ENCODE measurements at regions not wholly inside any gene's neighbourhood (a gene's known extent, or its start where the extent isn't known, plus 50 kb on each side); places are given as distances from the start of the nearest gene placed in this dataset.
"Not testable (repeated sequence)": the region's sequence is repeated elsewhere in the genome, so short reads cannot be mapped to it uniquely, and the experiment has no call there.

DNA sequence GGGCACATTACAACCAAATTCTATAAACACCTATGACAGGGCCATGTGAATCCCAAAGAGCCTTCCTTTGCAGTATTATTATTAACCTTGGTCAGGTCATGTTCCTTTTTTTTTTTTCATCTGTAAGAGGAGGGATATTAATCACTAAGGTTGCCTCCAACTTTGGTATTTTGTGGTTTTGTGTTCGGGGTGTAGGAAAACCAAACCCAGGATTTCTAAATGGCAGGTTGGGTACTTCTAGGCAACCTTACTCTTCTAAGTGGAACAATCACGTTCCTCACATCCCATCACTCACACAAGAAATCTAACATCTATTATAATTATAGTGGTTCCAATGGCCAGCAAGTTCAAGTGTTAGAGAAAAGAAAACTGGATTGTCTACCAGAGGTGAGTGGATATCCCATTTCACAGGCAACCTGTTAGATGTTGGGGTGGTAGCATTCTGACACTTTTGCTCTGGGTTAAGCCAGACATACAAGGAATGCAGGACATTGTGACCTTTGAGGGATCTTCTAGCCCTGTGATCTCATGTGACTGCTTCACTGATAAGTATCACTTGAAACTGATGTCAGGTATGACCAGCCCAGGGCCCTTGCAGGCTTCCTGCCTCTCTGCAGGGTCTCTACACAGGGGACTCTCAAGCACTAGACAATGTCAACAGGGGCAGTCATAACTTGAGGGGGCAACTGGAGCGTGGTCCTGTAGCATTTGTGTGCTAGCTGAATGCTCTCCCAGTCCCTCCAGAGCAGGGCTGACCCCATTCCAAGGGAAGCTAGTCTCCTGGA, 126.2 kb upstream of the VLDLR start:
- no peak for DNase-seq

DNA sequence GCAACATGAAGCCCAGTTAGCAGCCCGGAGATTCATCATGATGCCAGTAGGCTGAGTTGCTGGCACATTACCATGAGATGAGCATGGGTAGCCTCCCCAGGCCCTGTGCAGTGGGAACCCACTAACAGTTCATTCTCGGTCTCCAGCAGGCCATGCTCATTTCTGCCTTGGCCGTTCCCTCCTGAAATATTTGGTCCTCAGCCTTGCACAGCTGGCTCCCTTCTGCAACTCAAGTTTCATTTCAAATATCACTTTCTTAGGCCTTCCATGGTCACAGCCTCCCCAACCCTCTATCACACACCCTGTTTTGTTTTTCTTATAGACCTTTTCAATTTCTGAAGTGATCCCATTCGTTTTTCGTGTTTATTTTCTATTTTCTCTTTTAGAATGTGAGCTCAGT, 125.4 kb upstream of the VLDLR start:
- DNase-seq: no peak

DNA sequence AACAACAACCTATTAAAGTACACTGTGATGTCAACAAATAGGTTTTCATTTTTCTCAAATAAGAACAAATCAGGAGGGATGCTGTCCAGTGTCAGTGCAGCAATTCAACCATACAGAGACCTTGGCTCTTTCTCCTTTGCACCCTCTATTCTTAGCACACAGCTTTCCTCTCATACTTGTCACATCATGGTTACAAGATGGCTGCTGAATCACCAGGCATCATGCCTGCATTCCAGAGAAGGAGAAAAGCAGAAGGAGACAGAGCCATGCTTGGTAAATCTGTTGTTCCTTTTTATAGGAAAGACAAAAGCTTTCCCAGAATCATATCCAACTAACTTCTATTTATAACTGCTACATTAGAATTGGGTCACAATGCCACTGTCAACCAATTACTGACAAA, 124.7 kb upstream of the VLDLR start:
- DNase-seq: no peak

DNA sequence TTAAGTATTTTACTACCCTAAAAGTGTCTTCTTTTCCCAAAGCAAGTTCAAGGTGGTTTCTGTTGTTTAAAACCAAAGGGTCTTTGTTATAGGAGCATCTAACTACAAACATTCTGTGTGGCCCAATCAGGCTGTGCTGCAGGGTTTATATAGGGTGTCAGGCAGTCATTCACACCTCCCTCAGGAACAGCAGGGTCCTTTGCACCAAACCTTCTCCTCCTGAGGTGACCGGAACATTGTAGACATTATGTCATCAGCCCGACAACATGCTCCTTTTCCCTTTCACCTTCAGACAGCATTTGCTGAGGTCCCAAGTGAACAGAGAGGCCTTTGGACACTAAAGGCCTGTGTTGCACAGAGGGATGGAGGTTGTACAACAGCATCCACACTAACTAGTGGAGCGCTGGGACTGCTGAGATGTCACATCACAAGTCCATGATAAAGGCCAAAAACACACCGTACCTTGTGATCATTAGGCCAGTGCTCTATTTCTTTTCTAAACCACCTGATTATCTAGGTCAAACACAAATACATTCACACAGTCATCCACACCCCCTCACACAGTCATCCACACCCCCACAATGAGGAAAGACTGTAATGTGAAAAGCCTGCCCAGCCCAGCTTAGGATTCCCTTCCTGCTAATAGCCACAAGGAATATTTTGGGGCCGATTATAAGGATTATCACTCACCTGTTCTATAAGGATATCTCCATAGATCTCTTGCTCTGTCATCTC, 123.8 kb upstream of the VLDLR start:
- DNase-seq: peak in 1 of 56 donors; percentile 0

DNA sequence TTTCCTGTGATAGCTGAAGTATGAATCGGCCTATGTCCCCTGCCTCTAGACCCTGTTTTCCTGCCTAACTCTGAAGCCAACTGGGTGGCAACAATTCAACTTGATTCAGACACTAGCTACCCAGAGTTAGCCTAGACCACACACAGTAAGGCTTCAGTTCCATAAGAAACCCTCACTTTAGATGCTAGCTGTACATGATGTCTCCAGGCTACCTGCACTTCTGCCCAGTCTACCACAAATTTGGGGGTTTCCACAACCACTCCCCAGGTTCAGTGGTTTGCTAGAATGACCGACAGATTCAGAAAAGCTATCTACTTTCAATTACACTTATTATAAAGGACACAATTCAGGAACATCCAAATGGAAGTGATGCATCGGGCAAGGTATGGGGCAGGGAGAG, 119.4 kb upstream of the VLDLR start:
- no peak for DNase-seq

DNA sequence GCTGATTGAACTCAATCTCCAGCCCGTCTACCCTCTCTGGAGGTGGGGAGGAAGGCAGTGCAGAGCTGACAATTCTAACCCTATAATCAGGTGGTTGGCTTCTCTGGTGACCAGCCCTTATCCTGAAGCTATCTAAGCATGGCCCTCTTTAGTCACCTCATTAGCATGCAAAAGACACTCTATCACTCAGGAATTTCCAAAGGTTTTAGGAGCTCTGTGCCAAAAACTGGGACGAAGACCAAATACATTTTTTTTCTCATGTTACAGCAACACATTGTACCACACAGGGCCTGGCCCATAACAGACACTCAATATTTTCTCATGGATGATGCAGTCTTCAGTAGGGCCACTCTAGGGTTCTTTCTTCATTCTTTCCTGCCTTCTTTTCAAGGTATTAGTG, 118.8 kb upstream of the VLDLR start:
- no peak for DNase-seq

DNA sequence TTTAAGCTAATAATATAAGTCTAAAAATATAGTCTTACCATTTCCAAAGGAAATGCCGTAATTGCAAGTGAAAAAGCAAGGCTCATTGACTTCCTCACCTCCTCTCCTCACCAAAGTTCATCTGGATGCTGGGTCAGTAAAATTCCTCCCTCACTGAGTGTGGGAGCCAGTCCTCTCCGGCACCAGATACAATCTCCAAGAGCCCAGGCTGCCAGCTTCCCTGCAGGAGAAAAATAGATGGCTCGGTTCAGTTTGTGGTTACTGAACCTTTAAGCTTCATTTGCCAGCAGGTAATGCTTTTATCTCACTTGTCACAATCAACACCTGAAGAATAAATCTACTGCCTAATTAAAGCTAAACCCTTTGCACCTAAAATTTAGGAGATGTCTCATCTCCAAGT, 115.3 kb upstream of the VLDLR start:
- DNase-seq: no peak

DNA sequence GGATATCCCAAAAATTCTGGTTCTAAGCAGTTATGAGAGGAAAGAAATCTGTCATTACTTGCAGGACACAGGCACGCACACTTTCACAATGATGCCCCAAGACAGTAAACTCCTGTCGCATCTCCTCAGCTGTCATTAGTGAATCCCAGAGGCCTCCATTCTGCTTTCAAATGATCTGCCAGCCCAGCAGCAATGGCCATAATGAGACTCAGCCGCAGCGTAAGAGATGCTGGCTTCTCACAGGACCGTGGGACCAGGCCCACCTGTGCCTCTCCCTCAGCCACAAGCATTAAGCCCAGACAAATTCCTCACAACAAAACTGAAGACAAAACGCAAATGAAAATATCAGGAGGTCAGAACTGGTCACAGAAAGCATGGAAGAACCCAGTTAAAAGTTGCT, 98.0 kb upstream of the VLDLR start:
- DNase-seq: no peak

DNA sequence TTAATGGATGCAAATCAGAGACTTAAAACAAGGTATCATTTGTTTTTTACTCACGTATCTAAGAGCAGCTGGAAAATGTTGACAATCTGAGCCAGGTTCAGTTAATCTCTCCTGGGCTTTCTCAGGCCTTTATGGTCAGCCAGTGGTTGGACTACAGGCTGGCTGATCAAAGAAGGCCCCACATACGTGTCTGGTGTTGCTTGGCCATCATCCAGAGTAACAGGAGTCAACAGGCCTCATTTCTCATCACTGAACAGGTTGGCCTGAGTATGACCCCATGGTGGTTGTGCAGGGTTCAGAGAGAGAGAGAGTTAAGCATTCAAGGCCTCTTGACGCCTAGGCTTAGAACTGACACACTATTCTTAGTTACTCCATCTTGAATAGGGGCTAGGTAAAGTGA, 97.0 kb upstream of the VLDLR start:
- no peak for DNase-seq

DNA sequence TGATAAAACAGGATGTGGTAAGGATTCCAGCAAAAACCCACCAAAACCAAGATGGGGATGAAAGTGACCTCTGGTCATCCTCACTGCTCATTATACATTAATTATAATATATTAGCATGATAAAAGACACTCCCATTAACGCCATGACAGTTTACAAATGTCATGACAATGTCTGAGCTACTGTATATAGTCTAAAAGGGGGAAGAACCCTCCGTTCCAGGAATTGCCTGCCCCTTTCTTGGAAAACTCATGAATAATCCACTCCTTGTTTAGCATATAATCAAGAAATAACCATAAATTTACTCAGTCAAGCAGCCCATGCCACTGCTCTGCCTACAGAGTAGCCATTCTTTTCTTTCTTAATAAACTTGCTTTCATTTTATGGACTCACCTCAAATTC, 96.4 kb upstream of the VLDLR start:
- DNase-seq: no peak

DNA sequence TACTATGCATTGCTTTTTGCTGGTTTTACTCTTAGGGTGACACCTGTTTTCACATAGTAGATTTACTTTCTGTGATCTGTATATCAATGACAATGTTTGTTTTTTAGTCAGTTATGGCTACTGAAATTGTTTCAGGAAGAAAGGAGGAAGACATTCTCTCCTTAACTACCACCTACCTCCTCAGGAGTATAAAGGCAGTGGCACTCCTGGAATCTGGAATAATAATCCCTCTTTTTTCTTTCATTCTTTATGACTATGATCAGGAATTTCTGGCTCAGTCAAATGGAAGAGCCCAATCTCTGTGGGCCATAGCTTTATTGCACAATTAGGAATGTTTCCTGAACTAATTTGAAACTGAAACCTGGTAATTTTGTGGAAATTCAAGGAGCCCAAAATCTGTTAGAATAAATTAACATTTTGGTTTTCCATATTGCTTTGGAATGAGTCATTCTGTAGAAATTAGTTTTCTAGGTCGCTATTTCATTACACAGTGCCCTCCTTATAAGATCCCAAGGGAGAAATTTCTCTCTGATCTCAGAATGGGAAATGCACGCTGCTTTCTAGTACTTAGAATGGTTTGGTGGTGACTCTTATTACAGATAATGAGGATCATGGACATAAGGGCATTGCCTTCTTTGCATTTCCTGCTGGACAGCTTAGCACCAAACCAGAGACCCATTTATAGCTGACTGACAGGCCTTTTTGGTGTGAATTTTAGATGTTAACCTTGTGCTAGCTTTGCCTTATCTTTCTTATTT, 95.3 kb upstream of the VLDLR start:
- no peak for DNase-seq

DNA sequence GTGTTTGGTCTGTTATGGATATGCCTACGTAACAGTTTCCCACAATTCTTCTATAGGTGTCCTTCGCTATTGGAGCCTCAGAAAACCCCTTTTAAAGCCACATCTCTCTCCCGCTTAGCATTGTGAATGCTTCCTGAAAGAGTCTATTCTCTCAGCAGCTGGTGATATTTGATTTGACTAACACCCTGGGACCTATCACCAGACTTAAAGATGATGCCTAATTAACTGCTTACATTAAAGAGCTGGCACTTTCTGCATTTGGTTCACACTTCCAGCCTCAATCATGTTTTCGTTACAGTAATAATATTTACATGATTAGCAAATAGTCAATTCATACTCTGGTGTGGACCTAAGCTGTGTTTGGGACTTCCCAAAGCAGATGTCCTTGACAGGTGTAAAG, 90.1 kb upstream of the VLDLR start:
- no peak for DNase-seq

DNA sequence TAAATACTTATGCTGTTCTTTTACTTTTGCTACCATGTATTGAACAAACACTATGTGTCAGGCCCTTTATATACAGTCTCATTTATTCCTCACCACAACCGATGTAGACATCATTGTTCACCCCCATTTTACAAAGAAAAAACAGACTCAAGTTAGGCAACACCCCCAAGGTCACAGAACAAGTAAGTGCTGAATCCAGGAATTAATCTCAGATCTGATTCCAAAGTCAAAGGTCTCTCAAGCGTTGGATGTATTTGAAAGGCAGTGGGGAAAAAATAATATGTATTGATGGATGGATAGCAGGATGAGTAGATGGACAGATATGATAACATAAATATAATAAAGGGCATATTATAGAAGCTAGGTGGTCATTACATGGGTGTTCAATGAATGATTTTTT, 85.1 kb upstream of the VLDLR start:
- no peak for DNase-seq

DNA sequence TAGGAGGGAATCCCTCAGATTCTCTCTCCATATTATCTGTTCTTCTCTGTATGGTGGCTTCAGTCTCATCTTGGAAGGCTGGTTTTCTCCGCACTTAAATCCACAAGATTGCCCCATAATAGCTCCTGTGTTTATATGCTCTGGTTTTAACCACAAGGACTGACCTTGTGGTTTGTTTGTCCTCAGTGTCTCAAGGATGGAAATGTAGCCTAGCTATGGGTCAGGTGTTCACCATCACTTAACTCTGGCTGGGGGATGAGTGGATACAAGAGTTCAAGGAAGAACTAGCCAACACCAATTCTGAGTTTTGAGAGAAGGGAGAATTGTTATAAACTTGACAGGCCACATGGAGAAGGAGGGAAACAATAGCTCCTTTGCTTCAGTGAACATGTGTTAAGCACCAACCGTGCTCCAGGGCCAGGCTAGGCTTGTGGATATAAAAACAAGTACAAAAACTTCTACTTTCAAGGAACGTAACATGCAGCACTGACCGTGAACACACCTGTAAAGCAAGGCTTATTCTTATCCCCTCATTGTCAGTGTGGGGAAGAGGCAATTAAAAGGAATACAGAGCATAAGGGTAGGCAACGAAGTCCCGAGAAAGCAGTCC, 75.6 kb upstream of the VLDLR start:
- DNase-seq: no peak

DNA sequence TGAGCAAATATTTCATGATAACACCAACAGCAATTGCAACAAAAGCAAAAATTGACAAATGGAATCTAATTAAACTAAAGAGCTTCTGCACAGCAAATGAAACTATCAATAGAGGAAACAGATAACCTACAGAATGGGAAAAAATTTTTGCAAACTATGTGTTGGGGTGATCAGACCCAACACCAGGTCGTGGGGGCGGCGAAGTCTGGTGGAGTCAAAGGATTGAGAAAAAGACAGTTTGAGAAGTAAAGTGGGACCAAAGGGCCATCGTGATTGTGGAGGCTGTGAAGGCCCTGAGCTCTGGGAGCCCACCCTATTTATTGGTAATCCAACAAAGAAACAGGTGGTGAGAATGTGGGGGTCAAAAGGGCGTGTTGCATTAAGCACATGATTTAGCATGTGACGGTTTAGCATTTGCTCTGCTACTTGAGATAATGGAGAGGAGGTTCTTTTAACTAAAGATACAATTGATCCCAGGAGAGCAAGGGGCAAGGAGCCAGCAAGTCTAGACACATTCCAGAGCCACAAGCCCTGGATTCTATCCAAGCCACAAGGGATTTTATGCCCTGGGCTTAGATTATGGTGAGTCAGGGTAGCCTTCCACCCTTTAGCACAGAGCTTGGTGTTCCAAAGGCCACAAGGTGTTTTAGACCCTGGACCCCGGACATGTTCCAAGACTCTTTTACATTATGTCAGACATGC, 65.5 kb upstream of the VLDLR start:
- not testable (repeated sequence) for DNase-seq

DNA sequence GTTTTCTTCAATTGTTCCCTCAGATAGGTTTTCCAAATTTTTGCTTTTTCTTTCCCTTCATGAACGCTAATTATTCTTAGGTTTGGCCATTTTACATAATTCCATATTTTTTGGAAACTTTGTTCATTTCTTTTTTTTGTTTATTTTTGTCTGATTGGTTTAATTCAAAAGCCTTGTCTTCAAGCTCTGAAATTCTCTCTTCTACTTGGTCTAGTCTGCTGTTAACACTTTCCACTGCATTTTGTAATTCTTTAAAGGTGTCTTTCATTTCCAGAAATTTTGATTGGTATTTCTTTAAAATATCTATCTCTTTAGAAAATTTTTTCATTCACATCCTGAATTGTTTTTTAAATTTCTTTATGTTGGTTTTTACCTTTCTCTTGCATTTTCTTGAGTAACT, 63.9 kb upstream of the VLDLR start:
- DNase-seq: no peak

DNA sequence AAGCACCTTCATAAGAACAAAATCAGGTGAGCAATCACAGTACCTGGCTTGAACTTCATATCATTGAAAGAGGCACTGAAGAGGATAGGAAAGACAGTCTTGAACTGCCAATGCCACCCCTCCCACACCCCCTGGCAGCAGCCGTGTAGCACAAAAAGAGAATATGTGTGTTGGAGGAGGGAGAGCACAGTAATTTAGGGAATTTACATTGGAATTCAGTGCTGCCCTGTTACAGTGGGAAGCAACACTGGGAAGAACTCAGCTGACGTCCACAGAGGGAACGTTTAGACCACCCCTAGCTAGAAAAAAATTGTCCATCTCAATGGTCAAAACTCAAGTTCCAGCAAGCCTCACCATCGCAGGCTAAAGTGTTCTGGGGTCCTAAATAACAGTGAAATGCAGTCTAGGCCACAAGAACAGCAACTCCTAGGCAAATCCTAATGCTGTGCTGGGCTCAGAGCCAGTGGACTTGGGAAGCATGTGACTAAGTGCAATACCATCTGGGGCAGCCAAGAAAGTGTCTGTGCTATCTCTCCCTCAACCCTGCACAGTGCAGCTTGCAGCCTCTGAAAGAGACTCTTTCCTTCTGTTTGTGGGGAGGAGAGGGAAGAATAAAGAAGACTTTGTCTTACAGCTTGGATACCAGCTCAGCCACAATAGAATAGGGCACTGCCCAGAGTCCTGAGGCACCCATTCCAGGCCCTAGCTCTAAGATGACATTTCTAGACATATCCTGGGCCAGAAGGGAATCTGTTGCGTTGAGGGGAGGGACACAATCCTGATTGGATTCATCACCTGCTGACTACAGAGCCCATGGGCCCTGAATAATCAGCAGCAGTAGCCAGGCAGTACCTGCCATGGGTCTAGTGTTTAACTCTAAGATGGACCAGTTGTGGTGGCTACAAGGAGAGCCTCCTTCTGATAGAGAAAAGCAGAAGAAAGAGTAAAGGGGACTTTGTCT, 62.1 kb upstream of the VLDLR start:
- DNase-seq: peak in 26 of 56 donors; percentile 2 to 57 (median 14)

DNA sequence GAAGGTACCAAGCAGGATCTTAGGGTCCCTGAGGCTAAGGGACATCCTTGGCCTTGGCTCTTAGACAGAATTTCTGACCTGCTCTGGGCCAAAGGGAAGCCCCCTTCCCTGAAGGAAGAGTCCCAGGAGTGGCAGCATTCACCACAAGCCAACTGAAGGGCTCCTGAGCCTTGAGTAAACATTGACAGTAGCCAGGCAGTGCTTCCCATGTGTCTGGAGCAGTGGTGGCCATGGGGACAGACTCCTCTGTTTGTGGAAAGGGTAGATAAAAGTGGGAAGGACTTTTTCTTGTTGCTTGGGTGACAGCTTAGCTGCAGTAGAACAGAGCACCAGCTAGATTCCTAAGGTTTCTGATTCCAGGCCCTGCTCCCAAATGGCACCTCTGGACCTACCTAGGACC, 61.4 kb upstream of the VLDLR start:
- DNase-seq: no peak

DNA sequence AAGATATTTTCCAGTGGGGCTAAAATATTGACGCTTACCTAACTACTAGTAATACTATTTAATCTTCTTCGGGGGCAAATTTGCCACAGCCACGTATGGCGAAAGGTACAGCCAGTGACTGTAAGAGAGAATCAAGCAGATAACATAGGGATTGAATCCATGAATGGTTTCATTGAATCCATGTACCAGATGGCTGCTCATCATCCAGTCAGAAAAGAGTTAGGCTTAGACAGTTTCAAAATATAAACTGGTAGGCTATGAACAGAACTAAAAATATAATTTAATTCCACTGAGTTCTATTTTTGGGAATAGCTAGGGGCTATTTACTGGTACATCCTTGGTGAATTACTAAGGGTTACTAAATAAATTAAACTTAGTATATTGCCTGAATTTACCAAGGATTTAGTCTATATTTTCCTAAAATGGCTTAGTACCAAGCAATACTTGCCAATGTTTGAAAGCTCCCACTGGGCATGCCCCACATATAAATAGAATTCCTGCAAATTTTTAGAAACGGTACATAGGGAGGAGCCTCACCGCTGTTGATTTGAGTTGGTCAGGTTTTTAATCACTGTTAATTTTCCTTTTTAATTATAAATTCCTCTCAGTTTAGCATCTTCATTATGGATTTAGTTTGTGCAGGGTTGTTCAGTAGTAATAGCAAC, 55.8 kb upstream of the VLDLR start:
- DNase-seq: no peak

DNA sequence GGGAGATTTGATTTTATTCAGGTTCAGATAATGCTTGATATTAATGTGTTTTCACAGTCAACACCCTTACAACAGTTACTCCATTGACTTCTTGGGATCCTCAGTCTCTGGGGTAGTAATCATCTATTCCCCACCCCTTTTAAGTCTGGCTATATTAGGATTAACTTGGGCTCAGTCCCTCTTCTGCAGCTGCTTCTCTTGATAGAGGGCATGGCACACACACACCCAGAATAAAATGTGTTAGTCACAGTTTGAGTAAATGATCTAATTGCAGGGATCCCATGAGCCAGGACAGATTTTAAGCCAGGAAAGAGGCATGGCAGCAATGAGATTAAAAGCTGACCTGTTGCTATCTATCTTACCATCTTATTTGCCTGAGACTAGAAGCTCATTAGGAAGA, 53.7 kb upstream of the VLDLR start:
- no peak for DNase-seq
